CD14-positive monocyte (primary cell): ENCODE measurements at regions not wholly inside any gene's neighbourhood (a gene's known extent, or its start where the extent isn't known, plus 50 kb on each side); places are given as distances from the start of the nearest gene placed in this dataset.
A peak's percentile ranks its signal among the peaks of the same experiment; 100 is the strongest.

Experiments used
- DNase-seq, 3 donors: peaks; one replicate each; pipeline ENCODE4 v3.0.0-alpha.2; 2011 to 2022
- H2AFZ ChIP-seq: 2 replicates; pipeline ENCODE4 v1.6.0; 2012; ENCODE audit warnings: mild to moderate bottlenecking, low read depth, low read length, inconsistent platforms; ENCODE audit not compliant: insufficient read depth, poor library complexity, severe bottlenecking
- H3K27ac ChIP-seq, 2 donors: 1 replicate in 1 of 2; 2 replicates in 1 of 2; pipeline ENCODE4 v1.5.1; 2012 to 2013; ENCODE audit warnings: low read length in 2 of 2, control low read depth in 1 of 2, inconsistent platforms in 1 of 2, low read depth in 1 of 2, mild to moderate bottlenecking in 1 of 2
- H3K27me3 ChIP-seq, 2 donors: one replicate each; pipeline versions ENCODE4 v1.6.0 to v1.6.1; 2011 to 2013; ENCODE audit warnings: low read length in 2 of 2; ENCODE audit not compliant: control insufficient read depth in 2 of 2, insufficient read depth in 2 of 2
- H3K36me3 ChIP-seq, 2 donors: replicated peaks in 1 of 2; 1 replicate in 1 of 2; 2 replicates in 1 of 2; pipeline versions ENCODE4 v1.5.1 to v1.6.1; 2012 to 2013; ENCODE audit warnings: low read length in 2 of 2, control low read depth in 1 of 2, inconsistent platforms in 1 of 2, mild to moderate bottlenecking in 1 of 2; ENCODE audit not compliant: insufficient read depth in 2 of 2, control insufficient read depth in 1 of 2
- H3K4me1 ChIP-seq, 2 donors: 1 replicate in 1 of 2; 2 replicates in 1 of 2; pipeline versions ENCODE4 v1.5.1 to v1.6.1; 2012 to 2013; ENCODE audit warnings: low read length in 2 of 2, control low read depth in 1 of 2, inconsistent platforms in 1 of 2, mild to moderate bottlenecking in 1 of 2, moderate library complexity in 1 of 2; ENCODE audit not compliant: insufficient read depth in 2 of 2, control insufficient read depth in 1 of 2
- H3K4me2 ChIP-seq: replicated peaks from 2 replicates; pipeline ENCODE3; 2012; ENCODE audit warnings: low read length, moderate library complexity, mild to moderate bottlenecking; ENCODE audit not compliant: poor library complexity, severe bottlenecking; ENCODE audit errors: extremely low read depth
- H3K4me3 ChIP-seq, 3 experiments: fragments of 200-600 bp in 1 of 3; sonication (generic) in 1 of 3; replicated peaks in 1 of 3; 1 replicate in 2 of 3; 2 replicates in 1 of 3; pipeline ENCODE4 v1.5.1; 2011 to 2013; ENCODE audit warnings: low read length in 3 of 3, mild to moderate bottlenecking in 3 of 3, control low read depth in 2 of 3, low read depth in 2 of 3, inconsistent platforms in 1 of 3, moderate library complexity in 1 of 3
- H3K79me2 ChIP-seq: 2 replicates; pipeline ENCODE4 v1.6.0; 2012; ENCODE audit warnings: mild to moderate bottlenecking, control low read depth, inconsistent platforms, low read length, moderate library complexity; ENCODE audit not compliant: insufficient read depth
- H3K9ac ChIP-seq: 2 replicates; pipeline ENCODE4 v1.6.0; 2017; ENCODE audit warnings: low read length, mild to moderate bottlenecking; ENCODE audit not compliant: insufficient read depth, poor library complexity, severe bottlenecking
- H3K9me3 ChIP-seq, 2 donors: replicated peaks in 1 of 2; 1 replicate in 1 of 2; 2 replicates in 1 of 2; pipeline versions ENCODE4 v1.5.1 to v1.6.1; 2012 to 2013; ENCODE audit warnings: low read length in 2 of 2, control low read depth in 1 of 2; ENCODE audit not compliant: control insufficient read depth in 1 of 2, insufficient read depth in 1 of 2
- H4K20me1 ChIP-seq: 2 replicates; pipeline ENCODE4 v1.6.0; 2012; ENCODE audit warnings: mild to moderate bottlenecking, low read length, control low read depth, moderate library complexity; ENCODE audit not compliant: insufficient read depth
- H3K27ac Mint-ChIP-seq, 7 donors: one replicate each; pipeline ENCODE4 v1.8.0; 2020; ENCODE audit warnings: mild to moderate bottlenecking in 7 of 7, mixed read lengths in 7 of 7, moderate library complexity in 6 of 7, inconsistent platforms in 2 of 7
- H3K27me3 Mint-ChIP-seq, 3 donors: one replicate each; pipeline ENCODE4 v1.8.0; 2021 to 2022; ENCODE audit warnings: low read depth in 3 of 3, mild to moderate bottlenecking in 3 of 3, mixed read lengths in 3 of 3, moderate library complexity in 3 of 3, inconsistent platforms in 1 of 3
- H3K36me3 Mint-ChIP-seq, 2 donors: one replicate each; pipeline ENCODE4 v1.8.0; 2020; ENCODE audit warnings: mixed read lengths in 2 of 2, inconsistent platforms in 1 of 2, mild to moderate bottlenecking in 1 of 2
- H3K4me1 Mint-ChIP-seq: one replicate; pipeline ENCODE4 v1.8.0; 2020; ENCODE audit warnings: mild to moderate bottlenecking, mixed read lengths
- H3K4me3 Mint-ChIP-seq, 2 donors: one replicate each; pipeline ENCODE4 v1.8.0; 2020; ENCODE audit warnings: mild to moderate bottlenecking in 2 of 2, mixed read lengths in 2 of 2, moderate library complexity in 1 of 2
- H3K9me3 Mint-ChIP-seq, 7 donors: one replicate each; pipeline ENCODE4 v1.8.0; 2020 to 2022; ENCODE audit warnings: mixed read lengths in 7 of 7, mild to moderate bottlenecking in 6 of 7, moderate library complexity in 6 of 7, inconsistent platforms in 2 of 7
- WGBS: methylation state at CpG from one replicate; pipeline ENCODE4 v1.1.5; 2013; ENCODE audit warnings: missing lambda C conversion rate; ENCODE audit not compliant: insufficient coverage; 5-methylcytosine and 5-hydroxymethylcytosine counted together
- intact Hi-C, 2 donors: fragments of 100-400 bp; cut with micrococcal nuclease; formaldehyde crosslinking; loops; one replicate each; pipeline versions ENCODE4 v1.15.0 to v1.15.1; 2023
- TF ChIP-seq, protein P1 (sequence below): fragments of 200-600 bp; IDR thresholded peaks from one replicate; pipeline ENCODE4 v1.8.0; 2022; ENCODE audit warnings: antibody characterized with exemption, mild to moderate bottlenecking

DNA sequence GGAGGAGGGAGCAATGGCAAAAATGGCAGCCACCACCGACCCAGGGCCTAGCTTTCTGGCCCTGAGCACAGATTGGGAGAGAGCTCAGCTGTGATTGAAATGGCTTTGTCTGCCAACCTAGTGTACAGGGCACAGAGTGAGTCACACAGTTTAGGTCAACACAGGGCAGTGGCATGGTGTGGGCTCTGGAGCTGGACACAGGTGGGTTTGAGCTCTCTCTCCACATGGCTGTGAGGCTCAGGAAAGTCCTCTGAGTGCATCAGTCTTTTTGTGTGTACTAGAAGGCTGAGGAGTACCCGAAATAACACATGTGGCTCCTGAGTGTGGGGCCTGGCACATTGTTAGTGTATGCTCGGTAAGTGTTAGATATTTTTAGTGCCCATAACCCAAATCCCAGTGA is 60.2 kb upstream of the LOXL4 start:
- no peak overlapping the region for H3K4me3 ChIP-seq
- 82% methylated on average over 1 of the region's 3 CpGs for WGBS
- peaks cover 5 to 8% (median 6%) of the 10 kb centered on the region in 3 donors for H3K27me3 Mint-ChIP-seq
- peaks cover 2 to 8% (median 7%) of the 10 kb centered on the region in 7 donors for H3K9me3 Mint-ChIP-seq
- no peak for DNase-seq
- H3K4me1 ChIP-seq, result peaks cover 15 to 19% of the 10 kb centered on the region in 2 donors
- no peaks in the 10 kb centered on the region for H3K79me2 ChIP-seq
- H3K36me3 ChIP-seq, result no peaks in the 10 kb centered on the region
- no peaks in the 10 kb centered on the region for H4K20me1 ChIP-seq
- H3K4me1 Mint-ChIP-seq, result peaks cover 24% of the 10 kb centered on the region
- no peak overlapping the region for H3K4me2 ChIP-seq
- H3K27ac Mint-ChIP-seq, result no peak overlapping the region
- no peak overlapping the region for H3K4me3 Mint-ChIP-seq
- intact Hi-C loops, result no loop called here
- H3K9ac ChIP-seq, result no peak overlapping the region
- H3K27ac ChIP-seq, result no peak overlapping the region
- no peak overlapping the region for H2AFZ ChIP-seq
- TF ChIP-seq, protein P1, sequence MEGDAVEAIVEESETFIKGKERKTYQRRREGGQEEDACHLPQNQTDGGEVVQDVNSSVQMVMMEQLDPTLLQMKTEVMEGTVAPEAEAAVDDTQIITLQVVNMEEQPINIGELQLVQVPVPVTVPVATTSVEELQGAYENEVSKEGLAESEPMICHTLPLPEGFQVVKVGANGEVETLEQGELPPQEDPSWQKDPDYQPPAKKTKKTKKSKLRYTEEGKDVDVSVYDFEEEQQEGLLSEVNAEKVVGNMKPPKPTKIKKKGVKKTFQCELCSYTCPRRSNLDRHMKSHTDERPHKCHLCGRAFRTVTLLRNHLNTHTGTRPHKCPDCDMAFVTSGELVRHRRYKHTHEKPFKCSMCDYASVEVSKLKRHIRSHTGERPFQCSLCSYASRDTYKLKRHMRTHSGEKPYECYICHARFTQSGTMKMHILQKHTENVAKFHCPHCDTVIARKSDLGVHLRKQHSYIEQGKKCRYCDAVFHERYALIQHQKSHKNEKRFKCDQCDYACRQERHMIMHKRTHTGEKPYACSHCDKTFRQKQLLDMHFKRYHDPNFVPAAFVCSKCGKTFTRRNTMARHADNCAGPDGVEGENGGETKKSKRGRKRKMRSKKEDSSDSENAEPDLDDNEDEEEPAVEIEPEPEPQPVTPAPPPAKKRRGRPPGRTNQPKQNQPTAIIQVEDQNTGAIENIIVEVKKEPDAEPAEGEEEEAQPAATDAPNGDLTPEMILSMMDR, result no peak
- H3K9me3 ChIP-seq, result peaks cover 0 to 6% of the 10 kb centered on the region in 2 donors
- peaks cover 0 to 2% of the 10 kb centered on the region in 2 donors for H3K36me3 Mint-ChIP-seq
- H3K27me3 ChIP-seq, result no peaks in the 10 kb centered on the region

DNA sequence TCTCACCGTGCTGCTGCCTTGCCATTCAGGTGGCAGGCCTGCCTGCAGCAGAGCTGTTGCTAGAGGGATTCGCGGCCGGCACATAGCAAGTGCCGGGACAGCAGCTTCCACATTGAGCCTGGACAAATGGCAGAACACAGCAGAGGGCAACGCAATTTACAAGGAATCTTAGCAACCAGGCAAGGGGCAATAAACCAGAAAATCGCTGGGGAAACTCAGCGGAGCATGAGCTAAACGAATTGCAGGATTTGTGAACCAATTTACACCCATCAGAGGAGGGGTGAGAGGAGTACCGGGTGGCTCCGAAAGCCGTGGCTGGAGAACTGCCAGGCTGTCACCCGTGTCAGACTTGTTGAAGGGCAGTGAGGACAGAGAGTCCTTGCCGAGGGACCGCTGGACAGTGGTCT is 58.6 kb upstream of the LOXL4 start:
- intact Hi-C loops, result no loop called here
- no peaks in the 10 kb centered on the region for H3K79me2 ChIP-seq
- H3K4me1 Mint-ChIP-seq, result peaks cover 35% of the 10 kb centered on the region
- no peak overlapping the region for H3K4me2 ChIP-seq
- DNase-seq, result no peak
- no peaks in the 10 kb centered on the region for H4K20me1 ChIP-seq
- no peaks in the 10 kb centered on the region for H3K27me3 ChIP-seq
- H3K4me1 ChIP-seq, result peaks cover 27 to 32% of the 10 kb centered on the region in 2 donors
- 72% methylated on average over 15 of the region's 15 CpGs for WGBS
- peaks cover 2 to 6% (median 6%) of the 10 kb centered on the region in 3 donors for H3K27me3 Mint-ChIP-seq
- H3K36me3 Mint-ChIP-seq, result peaks cover 0 to 2% of the 10 kb centered on the region in 2 donors
- peaks cover 0 to 6% of the 10 kb centered on the region in 2 donors for H3K9me3 ChIP-seq
- peak overlapping the region; percentile 29 for H2AFZ ChIP-seq
- no peak overlapping the region for H3K27ac ChIP-seq
- peaks cover 2 to 8% (median 7%) of the 10 kb centered on the region in 7 donors for H3K9me3 Mint-ChIP-seq
- no peak overlapping the region for H3K9ac ChIP-seq
- TF ChIP-seq, protein P1, result no peak
- peak overlapping the region in 1 of 2 donors; percentile 40 for H3K4me3 Mint-ChIP-seq
- H3K36me3 ChIP-seq, result no peaks in the 10 kb centered on the region
- peak overlapping the region in 3 of 7 donors; percentile 12 to 57 (median 13) for H3K27ac Mint-ChIP-seq
- no peak overlapping the region for H3K4me3 ChIP-seq
